CD14-positive monocyte (primary cell): ENCODE measurements at regions not wholly inside any gene's neighbourhood (a gene's known extent, or its start where the extent isn't known, plus 50 kb on each side); places are given as distances from the start of the nearest gene placed in this dataset.

Experiments
- DNase-seq, 3 donors: peaks; one replicate each; pipeline ENCODE4 v3.0.0-alpha.2; 2011 to 2022
- H2AFZ ChIP-seq: 2 replicates; pipeline ENCODE4 v1.6.0; 2012; ENCODE audit warnings: mild to moderate bottlenecking, low read depth, low read length, inconsistent platforms; ENCODE audit not compliant: insufficient read depth, poor library complexity, severe bottlenecking
- H3K27ac ChIP-seq, 2 donors: 1 replicate in 1 of 2; 2 replicates in 1 of 2; pipeline ENCODE4 v1.5.1; 2012 to 2013; ENCODE audit warnings: low read length in 2 of 2, control low read depth in 1 of 2, inconsistent platforms in 1 of 2, low read depth in 1 of 2, mild to moderate bottlenecking in 1 of 2
- H3K27me3 ChIP-seq, 2 donors: one replicate each; pipeline versions ENCODE4 v1.6.0 to v1.6.1; 2011 to 2013; ENCODE audit warnings: low read length in 2 of 2; ENCODE audit not compliant: control insufficient read depth in 2 of 2, insufficient read depth in 2 of 2
- H3K36me3 ChIP-seq, 2 donors: replicated peaks in 1 of 2; 1 replicate in 1 of 2; 2 replicates in 1 of 2; pipeline versions ENCODE4 v1.5.1 to v1.6.1; 2012 to 2013; ENCODE audit warnings: low read length in 2 of 2, control low read depth in 1 of 2, inconsistent platforms in 1 of 2, mild to moderate bottlenecking in 1 of 2; ENCODE audit not compliant: insufficient read depth in 2 of 2, control insufficient read depth in 1 of 2
- H3K4me1 ChIP-seq, 2 donors: 1 replicate in 1 of 2; 2 replicates in 1 of 2; pipeline versions ENCODE4 v1.5.1 to v1.6.1; 2012 to 2013; ENCODE audit warnings: low read length in 2 of 2, control low read depth in 1 of 2, inconsistent platforms in 1 of 2, mild to moderate bottlenecking in 1 of 2, moderate library complexity in 1 of 2; ENCODE audit not compliant: insufficient read depth in 2 of 2, control insufficient read depth in 1 of 2
- H3K4me2 ChIP-seq: replicated peaks from 2 replicates; pipeline ENCODE3; 2012; ENCODE audit warnings: low read length, moderate library complexity, mild to moderate bottlenecking; ENCODE audit not compliant: poor library complexity, severe bottlenecking; ENCODE audit errors: extremely low read depth
- H3K4me3 ChIP-seq, 3 experiments: fragments of 200-600 bp in 1 of 3; sonication (generic) in 1 of 3; replicated peaks in 1 of 3; 1 replicate in 2 of 3; 2 replicates in 1 of 3; pipeline ENCODE4 v1.5.1; 2011 to 2013; ENCODE audit warnings: low read length in 3 of 3, mild to moderate bottlenecking in 3 of 3, control low read depth in 2 of 3, low read depth in 2 of 3, inconsistent platforms in 1 of 3, moderate library complexity in 1 of 3
- H3K79me2 ChIP-seq: 2 replicates; pipeline ENCODE4 v1.6.0; 2012; ENCODE audit warnings: mild to moderate bottlenecking, control low read depth, inconsistent platforms, low read length, moderate library complexity; ENCODE audit not compliant: insufficient read depth
- H3K9ac ChIP-seq: 2 replicates; pipeline ENCODE4 v1.6.0; 2017; ENCODE audit warnings: low read length, mild to moderate bottlenecking; ENCODE audit not compliant: insufficient read depth, poor library complexity, severe bottlenecking
- H3K9me3 ChIP-seq, 2 donors: replicated peaks in 1 of 2; 1 replicate in 1 of 2; 2 replicates in 1 of 2; pipeline versions ENCODE4 v1.5.1 to v1.6.1; 2012 to 2013; ENCODE audit warnings: low read length in 2 of 2, control low read depth in 1 of 2; ENCODE audit not compliant: control insufficient read depth in 1 of 2, insufficient read depth in 1 of 2
- H4K20me1 ChIP-seq: 2 replicates; pipeline ENCODE4 v1.6.0; 2012; ENCODE audit warnings: mild to moderate bottlenecking, low read length, control low read depth, moderate library complexity; ENCODE audit not compliant: insufficient read depth
- H3K27ac Mint-ChIP-seq, 7 donors: one replicate each; pipeline ENCODE4 v1.8.0; 2020; ENCODE audit warnings: mild to moderate bottlenecking in 7 of 7, mixed read lengths in 7 of 7, moderate library complexity in 6 of 7, inconsistent platforms in 2 of 7
- H3K27me3 Mint-ChIP-seq, 3 donors: one replicate each; pipeline ENCODE4 v1.8.0; 2021 to 2022; ENCODE audit warnings: low read depth in 3 of 3, mild to moderate bottlenecking in 3 of 3, mixed read lengths in 3 of 3, moderate library complexity in 3 of 3, inconsistent platforms in 1 of 3
- H3K36me3 Mint-ChIP-seq, 2 donors: one replicate each; pipeline ENCODE4 v1.8.0; 2020; ENCODE audit warnings: mixed read lengths in 2 of 2, inconsistent platforms in 1 of 2, mild to moderate bottlenecking in 1 of 2
- H3K4me1 Mint-ChIP-seq: one replicate; pipeline ENCODE4 v1.8.0; 2020; ENCODE audit warnings: mild to moderate bottlenecking, mixed read lengths
- H3K4me3 Mint-ChIP-seq, 2 donors: one replicate each; pipeline ENCODE4 v1.8.0; 2020; ENCODE audit warnings: mild to moderate bottlenecking in 2 of 2, mixed read lengths in 2 of 2, moderate library complexity in 1 of 2
- H3K9me3 Mint-ChIP-seq, 7 donors: one replicate each; pipeline ENCODE4 v1.8.0; 2020 to 2022; ENCODE audit warnings: mixed read lengths in 7 of 7, mild to moderate bottlenecking in 6 of 7, moderate library complexity in 6 of 7, inconsistent platforms in 2 of 7
- WGBS: methylation state at CpG from one replicate; pipeline ENCODE4 v1.1.5; 2013; ENCODE audit warnings: missing lambda C conversion rate; ENCODE audit not compliant: insufficient coverage; 5-methylcytosine and 5-hydroxymethylcytosine counted together
- intact Hi-C, 2 donors: fragments of 100-400 bp; cut with micrococcal nuclease; formaldehyde crosslinking; loops; one replicate each; pipeline versions ENCODE4 v1.15.0 to v1.15.1; 2023
- TF ChIP-seq, protein P1 (sequence below): fragments of 200-600 bp; IDR thresholded peaks from one replicate; pipeline ENCODE4 v1.8.0; 2022; ENCODE audit warnings: antibody characterized with exemption, mild to moderate bottlenecking

- Histone ChIP-seq H3K4me1 (no peaks in the 10 kb centered on the region), H3K9ac (no peak overlapping the region), H3K79me2 (no peaks in the 10 kb centered on the region), H3K4me3 (no peak overlapping the region), H3K4me2 (no peak overlapping the region), H3K27ac (no peak overlapping the region), H3K27me3 (no peaks in the 10 kb centered on the region), H4K20me1 (no peaks in the 10 kb centered on the region), H2AFZ (no peak overlapping the region), H3K36me3 (no peaks in the 10 kb centered on the region), H3K9me3 (no peaks in the 10 kb centered on the region)
- H3K9me3 Mint-ChIP-seq, result peaks cover 0 to 3% (median 0%) of the 10 kb centered on the region in 7 donors
- 83% methylated on average over 1 of the region's 3 CpGs for whole genome bisulfite sequencing
- peaks cover 2% of the 10 kb centered on the region in 3 donors for H3K27me3 Mint-ChIP-seq
- no peak for DNase-seq
- H3K4me1 Mint-ChIP-seq, result no peaks in the 10 kb centered on the region
- H3K36me3 Mint-ChIP-seq, result no peaks in the 10 kb centered on the region
- no peak overlapping the region for H3K27ac Mint-ChIP-seq
- no peak overlapping the region for H3K4me3 Mint-ChIP-seq
- TF ChIP-seq, protein P1, sequence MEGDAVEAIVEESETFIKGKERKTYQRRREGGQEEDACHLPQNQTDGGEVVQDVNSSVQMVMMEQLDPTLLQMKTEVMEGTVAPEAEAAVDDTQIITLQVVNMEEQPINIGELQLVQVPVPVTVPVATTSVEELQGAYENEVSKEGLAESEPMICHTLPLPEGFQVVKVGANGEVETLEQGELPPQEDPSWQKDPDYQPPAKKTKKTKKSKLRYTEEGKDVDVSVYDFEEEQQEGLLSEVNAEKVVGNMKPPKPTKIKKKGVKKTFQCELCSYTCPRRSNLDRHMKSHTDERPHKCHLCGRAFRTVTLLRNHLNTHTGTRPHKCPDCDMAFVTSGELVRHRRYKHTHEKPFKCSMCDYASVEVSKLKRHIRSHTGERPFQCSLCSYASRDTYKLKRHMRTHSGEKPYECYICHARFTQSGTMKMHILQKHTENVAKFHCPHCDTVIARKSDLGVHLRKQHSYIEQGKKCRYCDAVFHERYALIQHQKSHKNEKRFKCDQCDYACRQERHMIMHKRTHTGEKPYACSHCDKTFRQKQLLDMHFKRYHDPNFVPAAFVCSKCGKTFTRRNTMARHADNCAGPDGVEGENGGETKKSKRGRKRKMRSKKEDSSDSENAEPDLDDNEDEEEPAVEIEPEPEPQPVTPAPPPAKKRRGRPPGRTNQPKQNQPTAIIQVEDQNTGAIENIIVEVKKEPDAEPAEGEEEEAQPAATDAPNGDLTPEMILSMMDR, result no peak
- intact Hi-C loops, result no loop called here
These were observed 210.6 kb upstream of the DYNLRB2 start for GRCh38 chr16:80330150-80330549.

- Histone ChIP-seq H3K4me2 (no peak overlapping the region), H3K27me3 (no peaks in the 10 kb centered on the region), H3K4me3 (no peak overlapping the region), H3K9ac (no peak overlapping the region), H3K36me3 (no peaks in the 10 kb centered on the region), H3K9me3 (no peaks in the 10 kb centered on the region), H3K4me1 (no peaks in the 10 kb centered on the region), H3K27ac (no peak overlapping the region), H4K20me1 (no peaks in the 10 kb centered on the region), H2AFZ (no peak overlapping the region), H3K79me2 (no peaks in the 10 kb centered on the region)
- WGBS, result no CpG with 5 or more reads among the region's 1 CpG
- Mint-ChIP-seq H3K27me3 (peaks cover 0 to 2% (median 0%) of the 10 kb centered on the region in 3 donors), H3K27ac (no peak overlapping the region), H3K4me3 (no peak overlapping the region), H3K9me3 (peaks cover 0 to 3% (median 0%) of the 10 kb centered on the region in 7 donors), H3K4me1 (no peaks in the 10 kb centered on the region), H3K36me3 (no peaks in the 10 kb centered on the region)
- intact Hi-C loops, result no loop called here
- TF ChIP-seq, protein P1, result no peak
- DNase-seq, result no peak
These were observed 213.1 kb upstream of the DYNLRB2 start for GRCh38 chr16:80327740-80328139.
